KOPT-K1 (cell line): ENCODE measurements at regions not wholly inside any gene's neighbourhood (a gene's known extent, or its start where the extent isn't known, plus 50 kb on each side); places are given as distances from the start of the nearest gene placed in this dataset.

ENCODE experiments used
- H3K27ac ChIP-seq: fragments of 200-600 bp; sonication (generic); 2 replicates; pipeline ENCODE4 v1.5.1; 2016; ENCODE audit warnings: antibody characterized with exemption, mild to moderate bottlenecking, low read depth, low read length; ENCODE audit not compliant: poor library complexity, severe bottlenecking
- H3K36me3 ChIP-seq: fragments of 200-600 bp; sonication (generic); 2 replicates; pipeline ENCODE4 v1.5.1; 2017; ENCODE audit warnings: antibody characterized with exemption, mild to moderate bottlenecking, low read length, moderate library complexity; ENCODE audit not compliant: insufficient read depth
- H3K9me3 ChIP-seq: fragments of 200-600 bp; sonication (generic); 2 replicates; pipeline ENCODE4 v1.5.1; 2017; ENCODE audit warnings: antibody characterized with exemption, low read length, mild to moderate bottlenecking; ENCODE audit not compliant: insufficient read depth, poor library complexity, severe bottlenecking

GRCh38 chr2:118169359-118170005 lies 81.2 kb downstream of the INSIG2 start:
- Histone ChIP-seq H3K27ac (no peak overlapping the region), H3K9me3 (peaks cover 15% of the 10 kb centered on the region)

GRCh38 chr2:118168615-118169014 lies 80.3 kb downstream of the INSIG2 start:
- Histone ChIP-seq H3K27ac (no peak overlapping the region), H3K9me3 (peaks cover 18% of the 10 kb centered on the region), H3K36me3 (no peaks in the 10 kb centered on the region)

More at GRCh38 chr2:118169359-118170005, 81.2 kb downstream of the INSIG2 start:
- H3K36me3 ChIP-seq: no peaks in the 10 kb centered on the region

- Histone ChIP-seq H3K27ac (no peak overlapping the region), H3K36me3 (no peaks in the 10 kb centered on the region)
Measured at GRCh38 chr2:118167026-118167425, 78.8 kb downstream of the INSIG2 start.

DNA sequence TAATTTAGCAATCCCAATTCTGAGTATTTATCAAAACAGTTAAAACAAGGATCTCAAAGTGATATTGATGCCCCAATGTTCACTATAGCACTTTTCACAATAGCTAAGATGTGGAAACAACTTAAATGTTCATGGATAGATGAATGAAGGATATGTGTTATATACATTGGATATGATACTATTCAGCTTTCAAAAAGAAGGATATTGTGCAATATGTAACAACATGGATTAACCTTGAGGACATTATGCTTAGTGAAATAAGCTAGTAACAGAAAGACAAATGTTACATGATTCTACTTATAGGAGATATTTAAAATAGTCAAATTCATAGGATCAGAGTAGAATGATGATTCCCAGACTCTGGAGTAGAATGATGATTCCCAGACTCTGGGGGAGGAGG lies 78.0 kb downstream of the INSIG2 start:
- H3K27ac ChIP-seq: no peak overlapping the region
- no peaks in the 10 kb centered on the region for H3K36me3 ChIP-seq
- H3K9me3 ChIP-seq: peaks cover 18% of the 10 kb centered on the region

More at GRCh38 chr2:118167026-118167425, 78.8 kb downstream of the INSIG2 start:
- peaks cover 18% of the 10 kb centered on the region for H3K9me3 ChIP-seq

DNA sequence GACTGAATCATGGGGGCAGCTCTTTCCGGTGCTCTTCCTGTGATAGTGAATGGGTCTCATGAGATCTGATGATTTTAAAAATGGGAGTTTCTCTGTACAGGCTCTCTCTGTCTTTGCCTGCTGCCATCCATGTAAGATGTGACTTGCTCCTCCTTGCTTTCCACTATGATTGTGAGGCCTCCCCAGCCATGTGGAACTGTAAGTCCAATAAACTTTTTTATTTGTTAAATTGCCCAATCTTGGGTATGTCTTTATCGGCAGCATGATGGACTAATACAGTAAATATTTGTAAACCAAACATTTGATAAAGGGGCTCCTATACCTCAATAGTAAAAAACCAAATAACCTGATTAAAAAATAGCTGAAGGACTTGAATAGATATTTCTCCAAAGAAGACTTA lies 77.3 kb downstream of the INSIG2 start:
- Histone ChIP-seq H3K36me3 (no peaks in the 10 kb centered on the region), H3K9me3 (peaks cover 18% of the 10 kb centered on the region), H3K27ac (no peak overlapping the region)
